ENCODE measurements at regions not wholly inside any gene's neighbourhood (a gene's known extent, or its start where the extent isn't known, plus 50 kb on each side); places are given as distances from the start of the nearest gene placed in this dataset.

DNA sequence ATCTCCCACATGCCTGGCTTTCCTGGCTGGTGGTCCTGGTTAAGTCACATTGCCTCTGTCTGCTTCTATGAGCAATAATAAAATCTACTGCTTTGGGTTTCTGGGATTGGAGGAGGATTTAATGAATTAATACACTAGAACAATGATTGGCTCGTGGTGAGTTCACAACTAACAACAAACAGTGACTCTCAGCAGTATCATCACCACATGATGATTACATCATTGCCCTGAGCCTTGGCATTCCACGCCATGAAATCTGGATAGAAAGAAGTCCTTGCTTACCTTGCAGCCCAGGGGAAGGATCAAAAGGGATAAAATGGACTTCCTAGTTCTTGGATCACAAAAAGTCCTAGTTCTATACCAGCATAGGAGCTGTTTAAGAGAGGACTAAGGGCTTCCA, 1069.0 kb downstream of the VRK1 start:
- H3K27ac ChIP-seq (ENCODE audit: low read length): peak overlapping the region; percentile 90
- TF ChIP-seq EZH2 (IDR thresholded peaks at IDR 0.05; ENCODE audit: borderline replicate concordance, insufficient read depth, low read length, poor library complexity, severe bottlenecking) (no peak), POLR2AphosphoS5 (IDR thresholded peaks at IDR 0.05) (no peak), CTCF (IDR thresholded peaks at IDR 0.05; ENCODE audit: poor library complexity, severe bottlenecking) (no peak), MXI1 (conservative IDR thresholded peaks at IDR 0.05; ENCODE audit: poor library complexity, severe bottlenecking) (no peak), TAF1 (IDR thresholded peaks at IDR 0.05; ENCODE audit: low read depth) (no peak), SMC3 (conservative IDR thresholded peaks at IDR 0.05; ENCODE audit: poor library complexity) (no peak), EP300 (conservative IDR thresholded peaks at IDR 0.05; ENCODE audit: poor library complexity, severe bottlenecking) (no peak), RAD21 (conservative IDR thresholded peaks at IDR 0.05) (no peak)
- TF ChIP-seq, protein P1, sequence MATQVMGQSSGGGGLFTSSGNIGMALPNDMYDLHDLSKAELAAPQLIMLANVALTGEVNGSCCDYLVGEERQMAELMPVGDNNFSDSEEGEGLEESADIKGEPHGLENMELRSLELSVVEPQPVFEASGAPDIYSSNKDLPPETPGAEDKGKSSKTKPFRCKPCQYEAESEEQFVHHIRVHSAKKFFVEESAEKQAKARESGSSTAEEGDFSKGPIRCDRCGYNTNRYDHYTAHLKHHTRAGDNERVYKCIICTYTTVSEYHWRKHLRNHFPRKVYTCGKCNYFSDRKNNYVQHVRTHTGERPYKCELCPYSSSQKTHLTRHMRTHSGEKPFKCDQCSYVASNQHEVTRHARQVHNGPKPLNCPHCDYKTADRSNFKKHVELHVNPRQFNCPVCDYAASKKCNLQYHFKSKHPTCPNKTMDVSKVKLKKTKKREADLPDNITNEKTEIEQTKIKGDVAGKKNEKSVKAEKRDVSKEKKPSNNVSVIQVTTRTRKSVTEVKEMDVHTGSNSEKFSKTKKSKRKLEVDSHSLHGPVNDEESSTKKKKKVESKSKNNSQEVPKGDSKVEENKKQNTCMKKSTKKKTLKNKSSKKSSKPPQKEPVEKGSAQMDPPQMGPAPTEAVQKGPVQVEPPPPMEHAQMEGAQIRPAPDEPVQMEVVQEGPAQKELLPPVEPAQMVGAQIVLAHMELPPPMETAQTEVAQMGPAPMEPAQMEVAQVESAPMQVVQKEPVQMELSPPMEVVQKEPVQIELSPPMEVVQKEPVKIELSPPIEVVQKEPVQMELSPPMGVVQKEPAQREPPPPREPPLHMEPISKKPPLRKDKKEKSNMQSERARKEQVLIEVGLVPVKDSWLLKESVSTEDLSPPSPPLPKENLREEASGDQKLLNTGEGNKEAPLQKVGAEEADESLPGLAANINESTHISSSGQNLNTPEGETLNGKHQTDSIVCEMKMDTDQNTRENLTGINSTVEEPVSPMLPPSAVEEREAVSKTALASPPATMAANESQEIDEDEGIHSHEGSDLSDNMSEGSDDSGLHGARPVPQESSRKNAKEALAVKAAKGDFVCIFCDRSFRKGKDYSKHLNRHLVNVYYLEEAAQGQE (IDR thresholded peaks at IDR 0.05; ENCODE audit: borderline replicate concordance): no peak
- no peaks in the 10 kb centered on the region for H3K9me3 ChIP-seq (ENCODE audit: low read length)
- no peaks in the 10 kb centered on the region for H3F3A ChIP-seq (ENCODE audit: insufficient read depth, low read length, poor library complexity, severe bottlenecking)
- H3K4me2 ChIP-seq (ENCODE audit: low read length): peak overlapping the region; percentile 28
- no peaks in the 10 kb centered on the region for H4K20me1 ChIP-seq (ENCODE audit: insufficient read depth)
- H2AFZ ChIP-seq (ENCODE audit: low read depth, low read length): no peak overlapping the region
- H3K79me2 ChIP-seq (replicated peaks; ENCODE audit: insufficient read depth, low read length): no peaks in the 10 kb centered on the region
- no peaks in the 10 kb centered on the region for H3K36me3 ChIP-seq (ENCODE audit: insufficient read depth, low read length)
- no peaks in the 10 kb centered on the region for H3K9me2 ChIP-seq (ENCODE audit: insufficient read depth, low read length)
- peak overlapping the region; percentile 35 for H3K4me3 ChIP-seq (ENCODE audit: low read length)
- H3K27me3 ChIP-seq (ENCODE audit: insufficient read depth, low read depth, low read length): no peaks in the 10 kb centered on the region
- H3K9ac ChIP-seq (ENCODE audit: low read length): peak overlapping the region; percentile 37

- no peaks in the 10 kb centered on the region for H3K9me2 ChIP-seq (ENCODE audit: insufficient read depth, low read length)
- peak overlapping the region; percentile 35 for H3K4me3 ChIP-seq (ENCODE audit: low read length)
- no peaks in the 10 kb centered on the region for H3K9me3 ChIP-seq (ENCODE audit: low read length)
- peak; percentile 80 for TF ChIP-seq POLR2AphosphoS5 (IDR thresholded peaks at IDR 0.05)
- peak; percentile 94 for TF ChIP-seq EP300 (conservative IDR thresholded peaks at IDR 0.05; ENCODE audit: poor library complexity, severe bottlenecking)
- no peak for TF ChIP-seq CTCF (IDR thresholded peaks at IDR 0.05; ENCODE audit: poor library complexity, severe bottlenecking)
- TF ChIP-seq TAF1 (IDR thresholded peaks at IDR 0.05; ENCODE audit: low read depth): no peak
- TF ChIP-seq MXI1 (conservative IDR thresholded peaks at IDR 0.05; ENCODE audit: poor library complexity, severe bottlenecking): no peak
- TF ChIP-seq SMC3 (conservative IDR thresholded peaks at IDR 0.05; ENCODE audit: poor library complexity): peak; percentile 24
- TF ChIP-seq EZH2 (IDR thresholded peaks at IDR 0.05; ENCODE audit: borderline replicate concordance, insufficient read depth, low read length, poor library complexity, severe bottlenecking): no peak
- TF ChIP-seq RAD21 (conservative IDR thresholded peaks at IDR 0.05): no peak
- TF ChIP-seq, protein P1 (IDR thresholded peaks at IDR 0.05; ENCODE audit: borderline replicate concordance): peak; percentile 63
- H3K4me2 ChIP-seq (ENCODE audit: low read length): peak overlapping the region; percentile 28
- H4K20me1 ChIP-seq (ENCODE audit: insufficient read depth): no peaks in the 10 kb centered on the region
- H3K9ac ChIP-seq (ENCODE audit: low read length): peak overlapping the region; percentile 37
- peak overlapping the region; percentile 90 for H3K27ac ChIP-seq (ENCODE audit: low read length)
- no peaks in the 10 kb centered on the region for H3K79me2 ChIP-seq (replicated peaks; ENCODE audit: insufficient read depth, low read length)
- no peaks in the 10 kb centered on the region for H3F3A ChIP-seq (ENCODE audit: insufficient read depth, low read length, poor library complexity, severe bottlenecking)
- H3K36me3 ChIP-seq (ENCODE audit: insufficient read depth, low read length): no peaks in the 10 kb centered on the region
- no peak overlapping the region for H2AFZ ChIP-seq (ENCODE audit: low read depth, low read length)
- H3K27me3 ChIP-seq (ENCODE audit: insufficient read depth, low read depth, low read length): no peaks in the 10 kb centered on the region
Measured at GRCh38 chr14:97866664-97867063, 1069.5 kb downstream of the VRK1 start.

All from neural cell (in vitro differentiated cells).